OCI-LY3 (cell line): ENCODE measurements at regions not wholly inside any gene's neighbourhood (a gene's known extent, or its start where the extent isn't known, plus 50 kb on each side); places are given as distances from the start of the nearest gene placed in this dataset.

Experiments
- CTCF ChIP-seq: fragments of 200-600, 300-600 bp; sonication (generic); IDR thresholded peaks from 2 replicates; pipeline ENCODE4 v1.5.1; 2014; ENCODE audit warnings: antibody characterized with exemption, low read length, low read depth
- EZH2phosphoT487 ChIP-seq: fragments of 200-600 bp; shearing (Covaris generic); IDR thresholded peaks from 2 replicates; pipeline ENCODE4 v1.6.1; 2018; ENCODE audit warnings: antibody characterized with exemption, mixed run types, low read depth

GRCh38 chr6:145020543-145020942 is 714.8 kb downstream of the EPM2A start:
- TF ChIP-seq CTCF (no peak), EZH2phosphoT487 (no peak)
